GM23338 (cell line): ENCODE measurements at regions not wholly inside any gene's neighbourhood (a gene's known extent, or its start where the extent isn't known, plus 50 kb on each side); places are given as distances from the start of the nearest gene placed in this dataset.

ENCODE experiments used
- CREB1 ChIP-seq: fragments of 250-450 bp; sonication (Bioruptor Pico); IDR thresholded peaks from 2 replicates; pipeline ENCODE4 v1.5.0; 2020; ENCODE audit warnings: low read depth, mild to moderate bottlenecking, moderate library complexity
- EZH2phosphoT487 ChIP-seq: fragments of 200-600 bp; sonication (generic); IDR thresholded peaks from one replicate; pipeline ENCODE4 v1.8.1; 2018; ENCODE audit warnings: antibody characterized with exemption; ENCODE audit not compliant: unreplicated experiment
- JUNB ChIP-seq: IDR thresholded peaks from one replicate; pipeline ENCODE4 v1.6.1; 2016; ENCODE audit warnings: antibody characterized with exemption; ENCODE audit not compliant: unreplicated experiment
- NANOG ChIP-seq: IDR thresholded peaks from 2 replicates; pipeline ENCODE4 v1.6.1; 2016; ENCODE audit warnings: antibody characterized with exemption, borderline replicate concordance
- ZNF114 ChIP-seq: fragments of 250-450 bp; sonication (Bioruptor Pico); IDR thresholded peaks from 2 replicates; pipeline ENCODE4 v1.5.0; 2020; ENCODE audit warnings: mild to moderate bottlenecking, moderate library complexity
- ZNF331 ChIP-seq: fragments of 250-450 bp; sonication (Bioruptor Pico); IDR thresholded peaks from 2 replicates; pipeline ENCODE4 v1.5.0; 2020; ENCODE audit warnings: low read depth, mild to moderate bottlenecking, moderate library complexity
- TF ChIP-seq, protein P1 (sequence below): fragments of 250-450 bp; sonication (Bioruptor Pico); IDR thresholded peaks from 2 replicates; pipeline ENCODE4 v1.5.0; 2020; ENCODE audit warnings: mild to moderate bottlenecking, moderate library complexity
- TF ChIP-seq, protein P2 (sequence below): IDR thresholded peaks from 2 replicates; pipeline ENCODE4 v1.6.1; 2016; ENCODE audit warnings: antibody characterized with exemption
- TF ChIP-seq, protein P3 (sequence below), 2 experiments: fragments of 200-600 bp in 1 of 2; sonication (generic) in 1 of 2; conservative IDR thresholded peaks; 2 replicates each; pipeline versions ENCODE4 v1.5.1 to v1.6.1; 2016 to 2017; ENCODE audit warnings: antibody characterized with exemption in 2 of 2, low read depth in 2 of 2, mild to moderate bottlenecking in 2 of 2, moderate library complexity in 1 of 2

DNA sequence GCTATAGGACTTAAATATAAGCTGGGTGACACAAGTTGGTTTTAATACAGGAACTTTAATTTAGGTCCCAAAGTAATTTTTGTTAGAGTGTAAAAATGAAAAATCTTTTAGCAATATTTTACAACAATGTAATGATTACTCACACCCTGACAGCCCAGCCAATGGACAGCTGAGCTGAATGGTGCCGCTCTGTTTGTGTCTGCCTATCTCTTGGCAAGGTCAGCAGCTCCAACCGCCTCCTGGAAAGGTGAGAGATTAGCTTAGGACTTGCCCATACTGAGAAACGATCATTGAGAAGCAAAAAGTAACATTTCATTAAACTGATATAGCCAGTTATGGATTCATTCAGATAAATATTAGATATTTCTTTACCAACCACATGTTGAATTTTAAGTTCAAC is 463.6 kb upstream of the CD180 start (continued):
- TF ChIP-seq, protein P1, sequence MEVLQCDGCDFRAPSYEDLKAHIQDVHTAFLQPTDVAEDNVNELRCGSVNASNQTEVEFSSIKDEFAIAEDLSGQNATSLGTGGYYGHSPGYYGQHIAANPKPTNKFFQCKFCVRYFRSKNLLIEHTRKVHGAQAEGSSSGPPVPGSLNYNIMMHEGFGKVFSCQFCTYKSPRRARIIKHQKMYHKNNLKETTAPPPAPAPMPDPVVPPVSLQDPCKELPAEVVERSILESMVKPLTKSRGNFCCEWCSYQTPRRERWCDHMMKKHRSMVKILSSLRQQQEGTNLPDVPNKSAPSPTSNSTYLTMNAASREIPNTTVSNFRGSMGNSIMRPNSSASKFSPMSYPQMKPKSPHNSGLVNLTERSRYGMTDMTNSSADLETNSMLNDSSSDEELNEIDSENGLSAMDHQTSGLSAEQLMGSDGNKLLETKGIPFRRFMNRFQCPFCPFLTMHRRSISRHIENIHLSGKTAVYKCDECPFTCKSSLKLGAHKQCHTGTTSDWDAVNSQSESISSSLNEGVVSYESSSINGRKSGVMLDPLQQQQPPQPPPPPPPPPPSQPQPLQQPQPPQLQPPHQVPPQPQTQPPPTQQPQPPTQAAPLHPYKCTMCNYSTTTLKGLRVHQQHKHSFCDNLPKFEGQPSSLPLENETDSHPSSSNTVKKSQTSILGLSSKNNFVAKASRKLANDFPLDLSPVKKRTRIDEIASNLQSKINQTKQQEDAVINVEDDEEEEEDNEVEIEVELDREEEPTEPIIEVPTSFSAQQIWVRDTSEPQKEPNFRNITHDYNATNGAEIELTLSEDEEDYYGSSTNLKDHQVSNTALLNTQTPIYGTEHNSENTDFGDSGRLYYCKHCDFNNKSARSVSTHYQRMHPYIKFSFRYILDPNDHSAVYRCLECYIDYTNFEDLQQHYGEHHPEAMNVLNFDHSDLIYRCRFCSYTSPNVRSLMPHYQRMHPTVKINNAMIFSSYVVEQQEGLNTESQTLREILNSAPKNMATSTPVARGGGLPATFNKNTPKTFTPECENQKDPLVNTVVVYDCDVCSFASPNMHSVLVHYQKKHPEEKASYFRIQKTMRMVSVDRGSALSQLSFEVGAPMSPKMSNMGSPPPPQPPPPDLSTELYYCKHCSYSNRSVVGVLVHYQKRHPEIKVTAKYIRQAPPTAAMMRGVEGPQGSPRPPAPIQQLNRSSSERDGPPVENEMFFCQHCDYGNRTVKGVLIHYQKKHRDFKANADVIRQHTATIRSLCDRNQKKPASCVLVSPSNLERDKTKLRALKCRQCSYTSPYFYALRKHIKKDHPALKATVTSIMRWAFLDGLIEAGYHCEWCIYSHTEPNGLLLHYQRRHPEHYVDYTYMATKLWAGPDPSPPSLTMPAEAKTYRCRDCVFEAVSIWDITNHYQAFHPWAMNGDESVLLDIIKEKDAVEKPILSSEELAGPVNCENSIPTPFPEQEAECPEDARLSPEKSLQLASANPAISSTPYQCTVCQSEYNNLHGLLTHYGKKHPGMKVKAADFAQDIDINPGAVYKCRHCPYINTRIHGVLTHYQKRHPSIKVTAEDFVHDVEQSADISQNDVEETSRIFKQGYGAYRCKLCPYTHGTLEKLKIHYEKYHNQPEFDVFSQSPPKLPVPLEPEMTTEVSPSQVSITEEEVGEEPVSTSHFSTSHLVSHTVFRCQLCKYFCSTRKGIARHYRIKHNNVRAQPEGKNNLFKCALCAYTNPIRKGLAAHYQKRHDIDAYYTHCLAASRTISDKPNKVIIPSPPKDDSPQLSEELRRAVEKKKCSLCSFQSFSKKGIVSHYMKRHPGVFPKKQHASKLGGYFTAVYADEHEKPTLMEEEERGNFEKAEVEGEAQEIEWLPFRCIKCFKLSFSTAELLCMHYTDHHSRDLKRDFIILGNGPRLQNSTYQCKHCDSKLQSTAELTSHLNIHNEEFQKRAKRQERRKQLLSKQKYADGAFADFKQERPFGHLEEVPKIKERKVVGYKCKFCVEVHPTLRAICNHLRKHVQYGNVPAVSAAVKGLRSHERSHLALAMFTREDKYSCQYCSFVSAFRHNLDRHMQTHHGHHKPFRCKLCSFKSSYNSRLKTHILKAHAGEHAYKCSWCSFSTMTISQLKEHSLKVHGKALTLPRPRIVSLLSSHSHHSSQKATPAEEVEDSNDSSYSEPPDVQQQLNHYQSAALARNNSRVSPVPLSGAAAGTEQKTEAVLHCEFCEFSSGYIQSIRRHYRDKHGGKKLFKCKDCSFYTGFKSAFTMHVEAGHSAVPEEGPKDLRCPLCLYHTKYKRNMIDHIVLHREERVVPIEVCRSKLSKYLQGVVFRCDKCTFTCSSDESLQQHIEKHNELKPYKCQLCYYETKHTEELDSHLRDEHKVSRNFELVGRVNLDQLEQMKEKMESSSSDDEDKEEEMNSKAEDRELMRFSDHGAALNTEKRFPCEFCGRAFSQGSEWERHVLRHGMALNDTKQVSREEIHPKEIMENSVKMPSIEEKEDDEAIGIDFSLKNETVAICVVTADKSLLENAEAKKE = no peak
- TF ChIP-seq EZH2phosphoT487 = no peak
- TF ChIP-seq, protein P2, sequence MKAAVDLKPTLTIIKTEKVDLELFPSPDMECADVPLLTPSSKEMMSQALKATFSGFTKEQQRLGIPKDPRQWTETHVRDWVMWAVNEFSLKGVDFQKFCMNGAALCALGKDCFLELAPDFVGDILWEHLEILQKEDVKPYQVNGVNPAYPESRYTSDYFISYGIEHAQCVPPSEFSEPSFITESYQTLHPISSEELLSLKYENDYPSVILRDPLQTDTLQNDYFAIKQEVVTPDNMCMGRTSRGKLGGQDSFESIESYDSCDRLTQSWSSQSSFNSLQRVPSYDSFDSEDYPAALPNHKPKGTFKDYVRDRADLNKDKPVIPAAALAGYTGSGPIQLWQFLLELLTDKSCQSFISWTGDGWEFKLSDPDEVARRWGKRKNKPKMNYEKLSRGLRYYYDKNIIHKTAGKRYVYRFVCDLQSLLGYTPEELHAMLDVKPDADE = no peak
- TF ChIP-seq, protein P3, sequence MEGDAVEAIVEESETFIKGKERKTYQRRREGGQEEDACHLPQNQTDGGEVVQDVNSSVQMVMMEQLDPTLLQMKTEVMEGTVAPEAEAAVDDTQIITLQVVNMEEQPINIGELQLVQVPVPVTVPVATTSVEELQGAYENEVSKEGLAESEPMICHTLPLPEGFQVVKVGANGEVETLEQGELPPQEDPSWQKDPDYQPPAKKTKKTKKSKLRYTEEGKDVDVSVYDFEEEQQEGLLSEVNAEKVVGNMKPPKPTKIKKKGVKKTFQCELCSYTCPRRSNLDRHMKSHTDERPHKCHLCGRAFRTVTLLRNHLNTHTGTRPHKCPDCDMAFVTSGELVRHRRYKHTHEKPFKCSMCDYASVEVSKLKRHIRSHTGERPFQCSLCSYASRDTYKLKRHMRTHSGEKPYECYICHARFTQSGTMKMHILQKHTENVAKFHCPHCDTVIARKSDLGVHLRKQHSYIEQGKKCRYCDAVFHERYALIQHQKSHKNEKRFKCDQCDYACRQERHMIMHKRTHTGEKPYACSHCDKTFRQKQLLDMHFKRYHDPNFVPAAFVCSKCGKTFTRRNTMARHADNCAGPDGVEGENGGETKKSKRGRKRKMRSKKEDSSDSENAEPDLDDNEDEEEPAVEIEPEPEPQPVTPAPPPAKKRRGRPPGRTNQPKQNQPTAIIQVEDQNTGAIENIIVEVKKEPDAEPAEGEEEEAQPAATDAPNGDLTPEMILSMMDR (conservative IDR thresholded peaks at IDR 0.05; ENCODE audit: low read depth in 2 of 2) = no peak
- TF ChIP-seq ZNF114 (CRISPR knock-in tag) = no peak
- no peak for TF ChIP-seq ZNF331 (CRISPR knock-in tag)
- no peak for TF ChIP-seq JUNB
- no peak for TF ChIP-seq CREB1
- TF ChIP-seq NANOG = no peak
